Esophagus muscularis mucosa (tissue), 4 donors: ENCODE measurements at regions not wholly inside any gene's neighbourhood (a gene's known extent, or its start where the extent isn't known, plus 50 kb on each side); places are given as distances from the start of the nearest gene placed in this dataset.

Experiments used
- EP300 ChIP-seq: sonication (generic); formaldehyde crosslinking; IDR thresholded peaks from one replicate; pipeline ENCODE4 v1.6.1; 2017; ENCODE audit warnings: antibody characterized with exemption
- POLR2A ChIP-seq: fragments of 450-650 bp; IDR thresholded peaks from one replicate; pipeline ENCODE4 v1.6.1; 2017; ENCODE audit warnings: antibody characterized with exemption, moderate library complexity, mild to moderate bottlenecking, low read depth
- POLR2AphosphoS5 ChIP-seq, 2 donors: sonication (generic); formaldehyde crosslinking; IDR thresholded peaks; one replicate each; pipeline ENCODE4 v1.6.1; 2017; ENCODE audit warnings: antibody characterized with exemption in 2 of 2
- TF ChIP-seq, protein P1 (sequence below), 3 experiments: fragments of 200-600 bp in 2 of 3; fragments of 450-650 bp in 1 of 3; sonication (generic) in 2 of 3; IDR thresholded peaks; one replicate each; pipeline ENCODE4 v1.5.1; 2017 to 2019; ENCODE audit warnings: antibody characterized with exemption in 3 of 3, mild to moderate bottlenecking in 2 of 3, moderate library complexity in 1 of 3

DNA sequence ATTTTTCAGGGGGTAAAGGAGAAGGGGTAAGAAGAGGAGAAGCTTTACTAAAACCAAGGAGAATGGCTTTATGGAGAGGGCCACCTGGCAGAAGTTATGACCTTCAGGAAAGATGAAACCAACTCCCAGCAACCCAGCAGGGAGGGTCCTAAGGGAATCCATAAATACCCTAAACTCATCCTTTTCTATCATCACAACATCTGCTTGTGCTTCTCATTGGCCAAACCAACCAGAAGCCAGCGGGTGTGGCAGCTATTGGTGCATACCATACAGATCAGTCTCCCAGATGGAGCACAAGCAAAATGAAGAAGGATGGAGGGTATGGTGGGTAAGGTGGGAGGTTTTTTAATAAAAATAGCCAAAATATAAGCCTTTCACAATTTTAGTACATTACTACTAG is 58.5 kb upstream of the ARSJ start:
- TF ChIP-seq, protein P1, sequence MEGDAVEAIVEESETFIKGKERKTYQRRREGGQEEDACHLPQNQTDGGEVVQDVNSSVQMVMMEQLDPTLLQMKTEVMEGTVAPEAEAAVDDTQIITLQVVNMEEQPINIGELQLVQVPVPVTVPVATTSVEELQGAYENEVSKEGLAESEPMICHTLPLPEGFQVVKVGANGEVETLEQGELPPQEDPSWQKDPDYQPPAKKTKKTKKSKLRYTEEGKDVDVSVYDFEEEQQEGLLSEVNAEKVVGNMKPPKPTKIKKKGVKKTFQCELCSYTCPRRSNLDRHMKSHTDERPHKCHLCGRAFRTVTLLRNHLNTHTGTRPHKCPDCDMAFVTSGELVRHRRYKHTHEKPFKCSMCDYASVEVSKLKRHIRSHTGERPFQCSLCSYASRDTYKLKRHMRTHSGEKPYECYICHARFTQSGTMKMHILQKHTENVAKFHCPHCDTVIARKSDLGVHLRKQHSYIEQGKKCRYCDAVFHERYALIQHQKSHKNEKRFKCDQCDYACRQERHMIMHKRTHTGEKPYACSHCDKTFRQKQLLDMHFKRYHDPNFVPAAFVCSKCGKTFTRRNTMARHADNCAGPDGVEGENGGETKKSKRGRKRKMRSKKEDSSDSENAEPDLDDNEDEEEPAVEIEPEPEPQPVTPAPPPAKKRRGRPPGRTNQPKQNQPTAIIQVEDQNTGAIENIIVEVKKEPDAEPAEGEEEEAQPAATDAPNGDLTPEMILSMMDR (IDR thresholded peaks at IDR 0.05): no peak
- TF ChIP-seq POLR2AphosphoS5 (IDR thresholded peaks at IDR 0.05) (no peak), POLR2A (no peak), EP300 (no peak)
